PFSK-1 (cell line): ENCODE measurements at regions not wholly inside any gene's neighbourhood (a gene's known extent, or its start where the extent isn't known, plus 50 kb on each side); places are given as distances from the start of the nearest gene placed in this dataset.

ENCODE experiments used
- FOXP2 ChIP-seq: optimal IDR thresholded peaks from 2 replicates; pipeline ENCODE3; 2011; ENCODE audit warnings: borderline replicate concordance, control low read depth, inconsistent platforms; ENCODE audit not compliant: insufficient read depth; ENCODE audit errors: extremely low read length, extremely low read depth
- POLR2AphosphoS5 ChIP-seq: IDR thresholded peaks from 2 replicates; pipeline ENCODE4 v1.6.1; 2012; ENCODE audit warnings: low read depth, mild to moderate bottlenecking, control low read depth, low read length, moderate library complexity
- SIN3A ChIP-seq: IDR thresholded peaks from 2 replicates; pipeline ENCODE4 v1.6.1; 2012; ENCODE audit warnings: mild to moderate bottlenecking, low read length, moderate library complexity, borderline replicate concordance; ENCODE audit not compliant: insufficient read depth
- TAF1 ChIP-seq: IDR thresholded peaks from 2 replicates; pipeline ENCODE4 v1.6.1; 2012; ENCODE audit warnings: low read length, control low read depth, borderline replicate concordance; ENCODE audit not compliant: insufficient read depth
- TF ChIP-seq, protein P1 (sequence below), 2 experiments: IDR thresholded peaks; 2 replicates each; pipeline versions ENCODE4 v1.6.1 to v1.8.0; 2011 to 2012; ENCODE audit warnings: low read depth in 2 of 2, low read length in 2 of 2, control low read depth in 1 of 2, inconsistent platforms in 1 of 2, mild to moderate bottlenecking in 1 of 2, moderate library complexity in 1 of 2; ENCODE audit not compliant: insufficient read depth in 1 of 2

DNA sequence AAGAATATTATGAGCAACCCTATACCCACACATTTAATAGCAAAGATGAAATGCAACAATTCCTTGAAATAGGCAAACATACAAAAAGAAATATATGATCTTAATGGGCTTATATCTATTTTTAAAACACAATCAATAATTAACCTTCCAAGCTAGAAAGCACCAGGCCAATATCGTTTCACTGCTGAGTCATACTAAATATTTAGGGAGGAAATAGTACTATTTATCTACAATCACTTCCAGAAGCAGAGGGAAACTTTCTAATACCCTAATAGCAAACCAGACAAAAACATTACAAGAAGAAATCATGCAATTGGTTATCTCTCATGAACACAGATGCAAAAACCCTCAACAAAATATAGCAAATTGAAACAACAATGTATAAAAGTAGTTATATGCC lies 207.8 kb downstream of the MTHFS start:
- no peak for TF ChIP-seq POLR2AphosphoS5
- TF ChIP-seq TAF1, result no peak
- TF ChIP-seq, protein P1, sequence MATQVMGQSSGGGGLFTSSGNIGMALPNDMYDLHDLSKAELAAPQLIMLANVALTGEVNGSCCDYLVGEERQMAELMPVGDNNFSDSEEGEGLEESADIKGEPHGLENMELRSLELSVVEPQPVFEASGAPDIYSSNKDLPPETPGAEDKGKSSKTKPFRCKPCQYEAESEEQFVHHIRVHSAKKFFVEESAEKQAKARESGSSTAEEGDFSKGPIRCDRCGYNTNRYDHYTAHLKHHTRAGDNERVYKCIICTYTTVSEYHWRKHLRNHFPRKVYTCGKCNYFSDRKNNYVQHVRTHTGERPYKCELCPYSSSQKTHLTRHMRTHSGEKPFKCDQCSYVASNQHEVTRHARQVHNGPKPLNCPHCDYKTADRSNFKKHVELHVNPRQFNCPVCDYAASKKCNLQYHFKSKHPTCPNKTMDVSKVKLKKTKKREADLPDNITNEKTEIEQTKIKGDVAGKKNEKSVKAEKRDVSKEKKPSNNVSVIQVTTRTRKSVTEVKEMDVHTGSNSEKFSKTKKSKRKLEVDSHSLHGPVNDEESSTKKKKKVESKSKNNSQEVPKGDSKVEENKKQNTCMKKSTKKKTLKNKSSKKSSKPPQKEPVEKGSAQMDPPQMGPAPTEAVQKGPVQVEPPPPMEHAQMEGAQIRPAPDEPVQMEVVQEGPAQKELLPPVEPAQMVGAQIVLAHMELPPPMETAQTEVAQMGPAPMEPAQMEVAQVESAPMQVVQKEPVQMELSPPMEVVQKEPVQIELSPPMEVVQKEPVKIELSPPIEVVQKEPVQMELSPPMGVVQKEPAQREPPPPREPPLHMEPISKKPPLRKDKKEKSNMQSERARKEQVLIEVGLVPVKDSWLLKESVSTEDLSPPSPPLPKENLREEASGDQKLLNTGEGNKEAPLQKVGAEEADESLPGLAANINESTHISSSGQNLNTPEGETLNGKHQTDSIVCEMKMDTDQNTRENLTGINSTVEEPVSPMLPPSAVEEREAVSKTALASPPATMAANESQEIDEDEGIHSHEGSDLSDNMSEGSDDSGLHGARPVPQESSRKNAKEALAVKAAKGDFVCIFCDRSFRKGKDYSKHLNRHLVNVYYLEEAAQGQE (IDR thresholded peaks at IDR 0.05; ENCODE audit: insufficient read depth in 1 of 2, low read depth in 2 of 2, low read length in 2 of 2), result no peak
- TF ChIP-seq SIN3A, result no peak
- TF ChIP-seq FOXP2, result no peak

GRCh38 chr15:79700951-79701480 lies 195.8 kb downstream of the MTHFS start:
- no peak for TF ChIP-seq FOXP2
- TF ChIP-seq POLR2AphosphoS5, result no peak
- no peak for TF ChIP-seq TAF1
- no peak for TF ChIP-seq SIN3A
- TF ChIP-seq, protein P1 (IDR thresholded peaks at IDR 0.05; ENCODE audit: insufficient read depth in 1 of 2, low read depth in 2 of 2, low read length in 2 of 2), result no peak

GRCh38 chr15:79702621-79703020 lies 194.2 kb downstream of the MTHFS start:
- no peak for TF ChIP-seq SIN3A
- no peak for TF ChIP-seq FOXP2
- TF ChIP-seq POLR2AphosphoS5, result no peak
- TF ChIP-seq, protein P1 (IDR thresholded peaks at IDR 0.05; ENCODE audit: insufficient read depth in 1 of 2, low read depth in 2 of 2, low read length in 2 of 2), result no peak
- TF ChIP-seq TAF1, result no peak

- TF ChIP-seq SIN3A, result no peak
- TF ChIP-seq TAF1, result no peak
- TF ChIP-seq, protein P1 (IDR thresholded peaks at IDR 0.05; ENCODE audit: insufficient read depth in 1 of 2, low read depth in 2 of 2, low read length in 2 of 2), result no peak
- TF ChIP-seq FOXP2, result no peak
- TF ChIP-seq POLR2AphosphoS5, result no peak
Measured at GRCh38 chr15:79721256-79721655, 175.6 kb downstream of the MTHFS start.

GRCh38 chr15:79724312-79724711 lies 172.5 kb downstream of the MTHFS start:
- TF ChIP-seq POLR2AphosphoS5, result no peak
